SK-N-SH treated with all-trans-retinoic acid at 6 μM for 48 hours (cell line): ENCODE measurements at regions not wholly inside any gene's neighbourhood (a gene's known extent, or its start where the extent isn't known, plus 50 kb on each side); places are given as distances from the start of the nearest gene placed in this dataset.

Source experiments
- ATAC-seq: fragments of 200-7000 bp; cut with Tn5 transposase; 3 replicates; pipeline ENCODE4 v1.9.1; 2020; ENCODE audit warnings: mild to moderate bottlenecking, moderate library complexity
- ARNTL ChIP-seq: fragments of 450-650 bp; formaldehyde crosslinking; IDR thresholded peaks from 2 replicates; pipeline ENCODE4 v1.5.0; 2020; ENCODE audit warnings: low read depth, mild to moderate bottlenecking, moderate library complexity, borderline replicate concordance
- BACH2 ChIP-seq: fragments of 250-450 bp; sonication (Bioruptor Pico); IDR thresholded peaks from 2 replicates; pipeline ENCODE4 v1.9.0; 2021; ENCODE audit warnings: mild to moderate bottlenecking, borderline replicate concordance
- CSDC2 ChIP-seq: fragments of 250-450 bp; sonication (Bioruptor Pico); IDR thresholded peaks from 2 replicates; pipeline ENCODE4 v1.5.0; 2020; ENCODE audit warnings: mild to moderate bottlenecking, moderate library complexity
- ESRRG ChIP-seq: fragments of 250-450 bp; sonication (Bioruptor Pico); IDR thresholded peaks from 2 replicates; pipeline ENCODE4 v1.6.1; 2021; ENCODE audit warnings: mild to moderate bottlenecking
- GLIS3 ChIP-seq: fragments of 250-450 bp; sonication (Bioruptor Pico); IDR thresholded peaks from 2 replicates; pipeline ENCODE4 v1.5.0; 2020; ENCODE audit warnings: mild to moderate bottlenecking, moderate library complexity
- OSR1 ChIP-seq: fragments of 250-450 bp; sonication (Bioruptor Pico); IDR thresholded peaks from 2 replicates; pipeline ENCODE4 v1.8.0; 2022; ENCODE audit warnings: moderate library complexity, mild to moderate bottlenecking, inconsistent platforms
- PPARA ChIP-seq: fragments of 250-450 bp; sonication (Bioruptor Pico); IDR thresholded peaks from 2 replicates; pipeline ENCODE4 v1.5.0; 2020; ENCODE audit warnings: mild to moderate bottlenecking, borderline replicate concordance
- SNAI2 ChIP-seq: fragments of 250-450 bp; sonication (Bioruptor Pico); IDR thresholded peaks from 2 replicates; pipeline ENCODE4 v1.5.0; 2020; ENCODE audit warnings: mild to moderate bottlenecking, moderate library complexity
- TCF4 ChIP-seq: fragments of 250-450 bp; sonication (Bioruptor Pico); IDR thresholded peaks from 2 replicates; pipeline ENCODE4 v1.8.0; 2021; ENCODE audit warnings: mild to moderate bottlenecking, moderate library complexity, borderline replicate concordance
- TOX ChIP-seq: fragments of 250-450 bp; sonication (Bioruptor Pico); IDR thresholded peaks from 2 replicates; pipeline ENCODE4 v1.8.0; 2021; ENCODE audit warnings: mild to moderate bottlenecking, moderate library complexity, borderline replicate concordance
- ZC3H10 ChIP-seq: fragments of 250-450 bp; sonication (Bioruptor Pico); IDR thresholded peaks from 2 replicates; pipeline ENCODE4 v1.5.1; 2021; ENCODE audit warnings: mild to moderate bottlenecking, moderate library complexity
- ZFP30 ChIP-seq: fragments of 450-650 bp; formaldehyde crosslinking; IDR thresholded peaks from 2 replicates; pipeline ENCODE4 v1.5.0; 2022; ENCODE audit warnings: mild to moderate bottlenecking, moderate library complexity
- ZNF565 ChIP-seq: fragments of 450-650 bp; formaldehyde crosslinking; conservative IDR thresholded peaks from 2 replicates; pipeline ENCODE4 v1.5.0; 2020; ENCODE audit warnings: low read depth, mild to moderate bottlenecking, moderate library complexity
- ZNF70 ChIP-seq: fragments of 450-650 bp; formaldehyde crosslinking; IDR thresholded peaks from 2 replicates; pipeline ENCODE4 v1.5.0; 2020; ENCODE audit warnings: mild to moderate bottlenecking, moderate library complexity
- ZNF8 ChIP-seq: fragments of 450-650 bp; formaldehyde crosslinking; IDR thresholded peaks from 2 replicates; pipeline ENCODE4 v1.5.0; 2020; ENCODE audit warnings: mild to moderate bottlenecking, moderate library complexity
- TF ChIP-seq, protein P1 (sequence below): fragments of 250-450 bp; sonication (Bioruptor Pico); IDR thresholded peaks from 2 replicates; pipeline ENCODE4 v1.8.0; 2020; ENCODE audit warnings: mild to moderate bottlenecking, moderate library complexity, borderline replicate concordance
- TF ChIP-seq, protein P2 (sequence below): fragments of 250-450 bp; sonication (Bioruptor Pico); IDR thresholded peaks from 2 replicates; pipeline ENCODE4 v1.8.0; 2021; ENCODE audit warnings: low read depth, mild to moderate bottlenecking, moderate library complexity, borderline replicate concordance
- TF ChIP-seq, protein P3 (sequence below): fragments of 250-450 bp; sonication (Bioruptor Pico); IDR thresholded peaks from 2 replicates; pipeline ENCODE4 v1.5.0; 2020; ENCODE audit warnings: mild to moderate bottlenecking, moderate library complexity
- TF ChIP-seq, protein P4 (sequence below): fragments of 250-450 bp; sonication (Bioruptor Pico); IDR thresholded peaks from 2 replicates; pipeline ENCODE4 v1.5.1; 2021; ENCODE audit warnings: mild to moderate bottlenecking, moderate library complexity
- TF ChIP-seq, protein P5 (sequence below): fragments of 250-450 bp; sonication (Bioruptor Pico); IDR thresholded peaks from 2 replicates; pipeline ENCODE4 v1.5.1; 2020; ENCODE audit warnings: low read depth, mild to moderate bottlenecking, moderate library complexity

DNA sequence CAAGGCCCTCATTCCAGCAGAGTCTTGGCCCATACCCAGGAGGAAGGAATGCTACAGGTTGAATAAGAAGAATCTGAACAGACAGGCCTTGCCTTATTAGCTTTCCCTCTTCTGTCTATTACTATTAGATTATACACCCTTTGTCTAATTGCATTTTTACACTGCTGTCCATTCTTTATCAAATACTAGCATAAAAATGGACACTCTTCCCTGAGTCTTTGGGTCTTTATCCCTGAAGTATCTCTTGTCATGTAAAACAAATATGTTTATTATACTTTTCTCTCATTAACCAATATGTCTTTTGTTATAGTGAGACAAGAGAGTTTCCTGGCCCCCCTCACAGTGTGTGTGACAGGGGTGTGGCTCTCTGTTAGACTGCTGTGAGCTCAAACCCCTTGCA lies 897.4 kb upstream of the SEL1L start:
- no peak for TF ChIP-seq TOX (CRISPR knock-in tag)
- TF ChIP-seq, protein P1, sequence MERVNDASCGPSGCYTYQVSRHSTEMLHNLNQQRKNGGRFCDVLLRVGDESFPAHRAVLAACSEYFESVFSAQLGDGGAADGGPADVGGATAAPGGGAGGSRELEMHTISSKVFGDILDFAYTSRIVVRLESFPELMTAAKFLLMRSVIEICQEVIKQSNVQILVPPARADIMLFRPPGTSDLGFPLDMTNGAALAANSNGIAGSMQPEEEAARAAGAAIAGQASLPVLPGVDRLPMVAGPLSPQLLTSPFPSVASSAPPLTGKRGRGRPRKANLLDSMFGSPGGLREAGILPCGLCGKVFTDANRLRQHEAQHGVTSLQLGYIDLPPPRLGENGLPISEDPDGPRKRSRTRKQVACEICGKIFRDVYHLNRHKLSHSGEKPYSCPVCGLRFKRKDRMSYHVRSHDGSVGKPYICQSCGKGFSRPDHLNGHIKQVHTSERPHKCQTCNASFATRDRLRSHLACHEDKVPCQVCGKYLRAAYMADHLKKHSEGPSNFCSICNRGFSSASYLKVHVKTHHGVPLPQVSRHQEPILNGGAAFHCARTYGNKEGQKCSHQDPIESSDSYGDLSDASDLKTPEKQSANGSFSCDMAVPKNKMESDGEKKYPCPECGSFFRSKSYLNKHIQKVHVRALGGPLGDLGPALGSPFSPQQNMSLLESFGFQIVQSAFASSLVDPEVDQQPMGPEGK (CRISPR knock-in tag): no peak
- TF ChIP-seq, protein P2, sequence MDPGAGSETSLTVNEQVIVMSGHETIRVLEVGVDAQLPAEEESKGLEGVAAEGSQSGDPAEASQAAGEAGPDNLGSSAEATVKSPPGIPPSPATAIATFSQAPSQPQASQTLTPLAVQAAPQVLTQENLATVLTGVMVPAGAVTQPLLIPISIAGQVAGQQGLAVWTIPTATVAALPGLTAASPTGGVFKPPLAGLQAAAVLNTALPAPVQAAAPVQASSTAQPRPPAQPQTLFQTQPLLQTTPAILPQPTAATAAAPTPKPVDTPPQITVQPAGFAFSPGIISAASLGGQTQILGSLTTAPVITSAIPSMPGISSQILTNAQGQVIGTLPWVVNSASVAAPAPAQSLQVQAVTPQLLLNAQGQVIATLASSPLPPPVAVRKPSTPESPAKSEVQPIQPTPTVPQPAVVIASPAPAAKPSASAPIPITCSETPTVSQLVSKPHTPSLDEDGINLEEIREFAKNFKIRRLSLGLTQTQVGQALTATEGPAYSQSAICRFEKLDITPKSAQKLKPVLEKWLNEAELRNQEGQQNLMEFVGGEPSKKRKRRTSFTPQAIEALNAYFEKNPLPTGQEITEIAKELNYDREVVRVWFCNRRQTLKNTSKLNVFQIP: no peak
- no peak for TF ChIP-seq ESRRG (CRISPR knock-in tag)
- TF ChIP-seq ARNTL (CRISPR knock-in tag): no peak
- TF ChIP-seq ZNF8: no peak
- TF ChIP-seq BACH2: no peak
- no peak for TF ChIP-seq TCF4 (CRISPR knock-in tag)
- no peak for ATAC-seq

DNA sequence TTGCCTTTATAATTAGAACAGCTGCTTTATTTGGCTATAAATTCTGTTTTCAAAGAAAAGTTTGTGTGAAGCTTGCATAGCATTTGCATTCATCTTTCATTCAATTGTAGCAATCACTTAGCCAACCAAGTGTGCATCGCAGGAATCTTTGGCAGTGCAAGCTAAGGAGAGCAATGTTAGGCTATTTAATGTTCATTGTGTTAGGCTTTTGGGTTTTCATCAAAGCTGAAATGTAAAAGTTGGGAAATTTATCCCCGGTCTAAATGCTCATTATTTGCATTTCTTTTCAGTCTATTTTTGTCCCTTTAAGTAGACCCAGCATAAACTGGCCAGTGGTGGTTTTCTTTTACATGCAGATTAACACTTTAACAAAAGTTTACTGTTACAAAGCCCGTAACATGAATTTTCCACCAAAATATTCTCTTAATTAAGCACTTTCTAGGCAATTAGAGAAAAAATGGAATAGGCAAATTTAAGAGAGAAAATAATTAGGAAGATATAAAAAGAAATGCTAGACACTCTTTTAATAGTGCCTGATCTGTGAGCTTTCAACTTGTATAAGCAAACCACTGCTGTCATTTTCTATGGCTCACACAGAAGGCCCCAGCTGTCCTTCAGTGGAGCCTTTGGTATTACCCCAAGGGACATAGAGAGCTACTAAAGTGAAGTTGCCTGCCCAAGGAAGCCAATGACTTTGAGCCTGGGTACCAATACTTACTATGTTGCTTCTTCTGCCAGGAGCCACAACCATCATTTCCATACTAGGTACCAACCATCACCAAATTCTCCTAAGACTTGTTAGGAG lies 898.9 kb upstream of the SEL1L start:
- TF ChIP-seq CSDC2 (CRISPR knock-in tag): no peak
- TF ChIP-seq ZNF8: no peak
- no peak for TF ChIP-seq ZNF565 (CRISPR knock-in tag)
- TF ChIP-seq BACH2: no peak
- no peak for TF ChIP-seq ARNTL (CRISPR knock-in tag)
- TF ChIP-seq, protein P1 (CRISPR knock-in tag): no peak
- no peak for TF ChIP-seq ZNF70 (CRISPR knock-in tag)
- TF ChIP-seq, protein P3, sequence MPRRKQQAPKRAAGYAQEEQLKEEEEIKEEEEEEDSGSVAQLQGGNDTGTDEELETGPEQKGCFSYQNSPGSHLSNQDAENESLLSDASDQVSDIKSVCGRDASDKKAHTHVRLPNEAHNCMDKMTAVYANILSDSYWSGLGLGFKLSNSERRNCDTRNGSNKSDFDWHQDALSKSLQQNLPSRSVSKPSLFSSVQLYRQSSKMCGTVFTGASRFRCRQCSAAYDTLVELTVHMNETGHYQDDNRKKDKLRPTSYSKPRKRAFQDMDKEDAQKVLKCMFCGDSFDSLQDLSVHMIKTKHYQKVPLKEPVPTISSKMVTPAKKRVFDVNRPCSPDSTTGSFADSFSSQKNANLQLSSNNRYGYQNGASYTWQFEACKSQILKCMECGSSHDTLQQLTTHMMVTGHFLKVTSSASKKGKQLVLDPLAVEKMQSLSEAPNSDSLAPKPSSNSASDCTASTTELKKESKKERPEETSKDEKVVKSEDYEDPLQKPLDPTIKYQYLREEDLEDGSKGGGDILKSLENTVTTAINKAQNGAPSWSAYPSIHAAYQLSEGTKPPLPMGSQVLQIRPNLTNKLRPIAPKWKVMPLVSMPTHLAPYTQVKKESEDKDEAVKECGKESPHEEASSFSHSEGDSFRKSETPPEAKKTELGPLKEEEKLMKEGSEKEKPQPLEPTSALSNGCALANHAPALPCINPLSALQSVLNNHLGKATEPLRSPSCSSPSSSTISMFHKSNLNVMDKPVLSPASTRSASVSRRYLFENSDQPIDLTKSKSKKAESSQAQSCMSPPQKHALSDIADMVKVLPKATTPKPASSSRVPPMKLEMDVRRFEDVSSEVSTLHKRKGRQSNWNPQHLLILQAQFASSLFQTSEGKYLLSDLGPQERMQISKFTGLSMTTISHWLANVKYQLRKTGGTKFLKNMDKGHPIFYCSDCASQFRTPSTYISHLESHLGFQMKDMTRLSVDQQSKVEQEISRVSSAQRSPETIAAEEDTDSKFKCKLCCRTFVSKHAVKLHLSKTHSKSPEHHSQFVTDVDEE (CRISPR knock-in tag): no peak
- TF ChIP-seq TCF4 (CRISPR knock-in tag): no peak
- TF ChIP-seq, protein P2: no peak
- TF ChIP-seq SNAI2 (CRISPR knock-in tag): no peak
- TF ChIP-seq PPARA (CRISPR knock-in tag): no peak
- no peak for TF ChIP-seq ZFP30 (CRISPR knock-in tag)
- TF ChIP-seq ESRRG (CRISPR knock-in tag): no peak
- TF ChIP-seq, protein P4, sequence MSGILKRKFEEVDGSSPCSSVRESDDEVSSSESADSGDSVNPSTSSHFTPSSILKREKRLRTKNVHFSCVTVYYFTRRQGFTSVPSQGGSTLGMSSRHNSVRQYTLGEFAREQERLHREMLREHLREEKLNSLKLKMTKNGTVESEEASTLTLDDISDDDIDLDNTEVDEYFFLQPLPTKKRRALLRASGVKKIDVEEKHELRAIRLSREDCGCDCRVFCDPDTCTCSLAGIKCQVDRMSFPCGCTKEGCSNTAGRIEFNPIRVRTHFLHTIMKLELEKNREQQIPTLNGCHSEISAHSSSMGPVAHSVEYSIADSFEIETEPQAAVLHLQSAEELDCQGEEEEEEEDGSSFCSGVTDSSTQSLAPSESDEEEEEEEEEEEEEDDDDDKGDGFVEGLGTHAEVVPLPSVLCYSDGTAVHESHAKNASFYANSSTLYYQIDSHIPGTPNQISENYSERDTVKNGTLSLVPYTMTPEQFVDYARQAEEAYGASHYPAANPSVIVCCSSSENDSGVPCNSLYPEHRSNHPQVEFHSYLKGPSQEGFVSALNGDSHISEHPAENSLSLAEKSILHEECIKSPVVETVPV (CRISPR knock-in tag): no peak
- no peak for TF ChIP-seq GLIS3 (CRISPR knock-in tag)
- no peak for TF ChIP-seq TOX (CRISPR knock-in tag)
- TF ChIP-seq OSR1 (CRISPR knock-in tag): no peak
- no peak for TF ChIP-seq ZC3H10 (CRISPR knock-in tag)
- TF ChIP-seq, protein P5, sequence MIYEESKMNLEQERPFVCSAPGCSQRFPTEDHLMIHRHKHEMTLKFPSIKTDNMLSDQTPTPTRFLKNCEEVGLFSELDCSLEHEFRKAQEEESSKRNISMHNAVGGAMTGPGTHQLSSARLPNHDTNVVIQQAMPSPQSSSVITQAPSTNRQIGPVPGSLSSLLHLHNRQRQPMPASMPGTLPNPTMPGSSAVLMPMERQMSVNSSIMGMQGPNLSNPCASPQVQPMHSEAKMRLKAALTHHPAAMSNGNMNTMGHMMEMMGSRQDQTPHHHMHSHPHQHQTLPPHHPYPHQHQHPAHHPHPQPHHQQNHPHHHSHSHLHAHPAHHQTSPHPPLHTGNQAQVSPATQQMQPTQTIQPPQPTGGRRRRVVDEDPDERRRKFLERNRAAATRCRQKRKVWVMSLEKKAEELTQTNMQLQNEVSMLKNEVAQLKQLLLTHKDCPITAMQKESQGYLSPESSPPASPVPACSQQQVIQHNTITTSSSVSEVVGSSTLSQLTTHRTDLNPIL: no peak
- no peak for ATAC-seq
